A673 (cell line): ENCODE measurements at regions not wholly inside any gene's neighbourhood (a gene's known extent, or its start where the extent isn't known, plus 50 kb on each side); places are given as distances from the start of the nearest gene placed in this dataset.
"Not testable (repeated sequence)": the region's sequence is repeated elsewhere in the genome, so short reads cannot be mapped to it uniquely, and the experiment has no call there.

Source experiments
- EZH2 ChIP-seq: fragments of 200-600 bp; sonication (generic); IDR thresholded peaks from 2 replicates; pipeline ENCODE4 v1.6.1; 2017; ENCODE audit warnings: borderline replicate concordance, low read depth, mild to moderate bottlenecking, mixed read lengths, antibody characterized with exemption, low read length; ENCODE audit not compliant: poor library complexity, severe bottlenecking
- TF ChIP-seq, protein P1 (sequence below): fragments of 300-800, 200-600 bp; sonication (generic); conservative IDR thresholded peaks from 2 replicates; pipeline ENCODE4 v1.5.1; 2017; ENCODE audit warnings: low read depth, mild to moderate bottlenecking, antibody characterized with exemption, low read length, moderate library complexity, mixed read lengths

DNA sequence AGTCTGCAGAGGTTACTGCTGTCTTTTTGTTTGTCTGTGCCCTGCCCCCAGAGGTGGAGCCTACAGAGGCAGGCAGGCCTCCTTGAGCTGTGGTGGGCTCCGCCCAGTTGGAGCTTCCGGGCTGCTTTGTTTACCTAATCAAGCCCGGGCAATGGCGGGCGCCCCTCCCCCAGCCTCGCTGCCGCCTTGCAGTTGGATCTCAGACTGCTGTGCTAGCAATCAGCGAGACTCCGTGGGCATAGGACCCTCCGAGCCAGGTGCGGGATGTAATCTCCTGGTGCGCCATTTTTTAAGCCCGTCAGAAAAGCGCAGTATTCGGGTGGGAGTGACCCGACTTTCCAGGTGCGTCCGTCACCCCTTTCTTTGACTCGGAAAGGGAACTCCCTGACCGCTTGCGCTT, 141.5 kb upstream of the NTF3 start:
- TF ChIP-seq EZH2 = not testable (repeated sequence)
- TF ChIP-seq, protein P1, sequence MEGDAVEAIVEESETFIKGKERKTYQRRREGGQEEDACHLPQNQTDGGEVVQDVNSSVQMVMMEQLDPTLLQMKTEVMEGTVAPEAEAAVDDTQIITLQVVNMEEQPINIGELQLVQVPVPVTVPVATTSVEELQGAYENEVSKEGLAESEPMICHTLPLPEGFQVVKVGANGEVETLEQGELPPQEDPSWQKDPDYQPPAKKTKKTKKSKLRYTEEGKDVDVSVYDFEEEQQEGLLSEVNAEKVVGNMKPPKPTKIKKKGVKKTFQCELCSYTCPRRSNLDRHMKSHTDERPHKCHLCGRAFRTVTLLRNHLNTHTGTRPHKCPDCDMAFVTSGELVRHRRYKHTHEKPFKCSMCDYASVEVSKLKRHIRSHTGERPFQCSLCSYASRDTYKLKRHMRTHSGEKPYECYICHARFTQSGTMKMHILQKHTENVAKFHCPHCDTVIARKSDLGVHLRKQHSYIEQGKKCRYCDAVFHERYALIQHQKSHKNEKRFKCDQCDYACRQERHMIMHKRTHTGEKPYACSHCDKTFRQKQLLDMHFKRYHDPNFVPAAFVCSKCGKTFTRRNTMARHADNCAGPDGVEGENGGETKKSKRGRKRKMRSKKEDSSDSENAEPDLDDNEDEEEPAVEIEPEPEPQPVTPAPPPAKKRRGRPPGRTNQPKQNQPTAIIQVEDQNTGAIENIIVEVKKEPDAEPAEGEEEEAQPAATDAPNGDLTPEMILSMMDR = not testable (repeated sequence)
